ENCODE measurements at regions not wholly inside any gene's neighbourhood (a gene's known extent, or its start where the extent isn't known, plus 50 kb on each side); places are given as distances from the start of the nearest gene placed in this dataset.

DNA sequence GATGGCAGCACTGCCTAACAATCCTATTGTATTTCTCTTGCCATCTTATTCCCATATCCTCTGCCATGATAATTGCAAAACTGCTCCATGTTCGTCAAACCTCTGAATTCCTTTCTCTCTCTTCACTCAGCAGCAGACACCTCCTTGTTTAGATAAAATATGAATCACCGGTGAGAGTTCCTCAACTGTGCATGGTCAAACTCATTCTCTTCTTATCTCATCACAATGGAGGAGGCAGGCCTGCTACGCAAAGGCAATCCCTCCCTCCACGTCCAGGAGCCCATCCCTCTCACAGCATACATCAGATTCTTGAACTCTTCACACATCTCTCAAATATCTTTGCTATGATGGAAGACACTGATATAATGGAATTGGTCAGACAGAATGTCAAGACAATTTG is 90.1 kb upstream of the DAAM1 start:
- Histone ChIP-seq H4K20me1 (ENCODE audit: low read depth) (no peaks in the 10 kb centered on the region), H3K9me3 (ENCODE audit: low read depth) (no peaks in the 10 kb centered on the region), H2AFZ (replicated peaks) (no peak overlapping the region)

DNA sequence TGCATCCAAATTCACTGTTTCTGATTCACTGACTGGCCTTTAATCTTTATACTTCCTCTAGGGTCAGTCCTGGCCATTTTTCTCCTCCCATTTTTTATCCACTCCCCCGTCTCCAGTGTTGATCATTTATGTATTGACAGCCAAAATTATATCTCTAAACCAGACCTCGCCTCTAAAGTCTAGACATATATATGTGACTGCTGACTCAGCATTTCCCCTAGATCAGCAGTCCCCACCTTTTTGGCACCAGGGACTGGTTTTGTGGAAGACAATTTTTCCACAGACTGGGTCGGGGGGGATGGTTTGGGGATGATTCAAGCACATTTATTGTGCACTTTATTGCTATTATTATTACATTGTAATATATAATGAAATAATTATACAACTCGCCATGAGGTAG is 88.3 kb upstream of the DAAM1 start:
- Histone ChIP-seq H3K4me3 (no peak overlapping the region), H3K27ac (no peak overlapping the region), H3F3A (ENCODE audit: low read depth) (no peaks in the 10 kb centered on the region), H3K27me3 (no peaks in the 10 kb centered on the region), H3K9ac (no peak overlapping the region), H2AFZ (replicated peaks) (no peak overlapping the region), H3K4me2 (no peak overlapping the region), H3K36me3 (no peaks in the 10 kb centered on the region), H3K4me1 (no peaks in the 10 kb centered on the region), H3K79me2 (ENCODE audit: low read depth) (no peaks in the 10 kb centered on the region), H3K9me3 (ENCODE audit: low read depth) (no peaks in the 10 kb centered on the region), H4K20me1 (ENCODE audit: low read depth) (no peaks in the 10 kb centered on the region)
- TF ChIP-seq, protein P1, sequence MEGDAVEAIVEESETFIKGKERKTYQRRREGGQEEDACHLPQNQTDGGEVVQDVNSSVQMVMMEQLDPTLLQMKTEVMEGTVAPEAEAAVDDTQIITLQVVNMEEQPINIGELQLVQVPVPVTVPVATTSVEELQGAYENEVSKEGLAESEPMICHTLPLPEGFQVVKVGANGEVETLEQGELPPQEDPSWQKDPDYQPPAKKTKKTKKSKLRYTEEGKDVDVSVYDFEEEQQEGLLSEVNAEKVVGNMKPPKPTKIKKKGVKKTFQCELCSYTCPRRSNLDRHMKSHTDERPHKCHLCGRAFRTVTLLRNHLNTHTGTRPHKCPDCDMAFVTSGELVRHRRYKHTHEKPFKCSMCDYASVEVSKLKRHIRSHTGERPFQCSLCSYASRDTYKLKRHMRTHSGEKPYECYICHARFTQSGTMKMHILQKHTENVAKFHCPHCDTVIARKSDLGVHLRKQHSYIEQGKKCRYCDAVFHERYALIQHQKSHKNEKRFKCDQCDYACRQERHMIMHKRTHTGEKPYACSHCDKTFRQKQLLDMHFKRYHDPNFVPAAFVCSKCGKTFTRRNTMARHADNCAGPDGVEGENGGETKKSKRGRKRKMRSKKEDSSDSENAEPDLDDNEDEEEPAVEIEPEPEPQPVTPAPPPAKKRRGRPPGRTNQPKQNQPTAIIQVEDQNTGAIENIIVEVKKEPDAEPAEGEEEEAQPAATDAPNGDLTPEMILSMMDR (IDR thresholded peaks at IDR 0.05) = no peak
- TF ChIP-seq EZH2phosphoT487 (IDR thresholded peaks at IDR 0.05) (no peak), EZH2 (IDR thresholded peaks at IDR 0.05) (no peak)
- Mint-ChIP-seq H3K4me3 (no peak overlapping the region), H3K36me3 (no peaks in the 10 kb centered on the region), H3K4me1 (no peaks in the 10 kb centered on the region), H3K9me3 (peaks cover 4% of the 10 kb centered on the region), H3K27me3 (ENCODE audit: insufficient read depth, low read depth) (no peaks in the 10 kb centered on the region), H3K27ac (no peak overlapping the region)
- DNase-seq (ENCODE audit: low spot score) = no peak

More for the DNA sequence above, 90.1 kb upstream of the DAAM1 start:
- no peak overlapping the region for H3K4me3 Mint-ChIP-seq
- no peak overlapping the region for H3K27ac Mint-ChIP-seq
- H3K4me1 ChIP-seq = no peaks in the 10 kb centered on the region
- no peaks in the 10 kb centered on the region for H3K4me1 Mint-ChIP-seq
- H3K27ac ChIP-seq = no peak overlapping the region
- H3K9ac ChIP-seq = no peak overlapping the region
- no peaks in the 10 kb centered on the region for H3K36me3 Mint-ChIP-seq
- no peaks in the 10 kb centered on the region for H3K36me3 ChIP-seq
- no peaks in the 10 kb centered on the region for H3F3A ChIP-seq (ENCODE audit: low read depth)
- TF ChIP-seq EZH2phosphoT487 (IDR thresholded peaks at IDR 0.05) (no peak), EZH2 (IDR thresholded peaks at IDR 0.05) (no peak)
- TF ChIP-seq, protein P1 (IDR thresholded peaks at IDR 0.05) = no peak
- H3K9me3 Mint-ChIP-seq = peaks cover 4% of the 10 kb centered on the region
- no peaks in the 10 kb centered on the region for H3K27me3 ChIP-seq
- H3K27me3 Mint-ChIP-seq (ENCODE audit: insufficient read depth, low read depth) = no peaks in the 10 kb centered on the region
- H3K79me2 ChIP-seq (ENCODE audit: low read depth) = no peaks in the 10 kb centered on the region
- H3K4me2 ChIP-seq = no peak overlapping the region
- DNase-seq (ENCODE audit: low spot score) = no peak
- H3K4me3 ChIP-seq = no peak overlapping the region

DNA sequence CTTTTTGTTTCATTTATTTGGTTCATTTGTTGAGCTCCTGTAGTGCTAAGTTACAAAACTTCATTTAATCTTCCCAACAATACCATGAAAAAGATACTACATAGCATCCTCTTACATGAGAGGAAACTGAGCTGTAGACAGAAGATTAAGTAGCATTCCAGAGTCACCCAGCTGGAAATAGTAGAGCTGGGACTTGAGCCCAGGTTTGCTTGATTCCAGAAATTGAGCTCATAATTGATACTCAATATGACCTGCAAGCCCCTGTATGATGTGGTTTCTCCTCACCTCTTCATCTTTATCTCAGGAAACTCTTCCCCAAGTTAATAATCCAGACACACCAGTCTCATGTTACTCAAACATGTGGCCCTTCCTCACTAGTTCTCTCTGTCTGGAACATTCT is 87.0 kb upstream of the DAAM1 start:
- no peak for DNase-seq (ENCODE audit: low spot score)
- no peaks in the 10 kb centered on the region for H3K27me3 ChIP-seq
- H3K27ac ChIP-seq = no peak overlapping the region
- H3K9me3 ChIP-seq (ENCODE audit: low read depth) = no peaks in the 10 kb centered on the region
- no peak overlapping the region for H3K4me2 ChIP-seq
- no peak overlapping the region for H2AFZ ChIP-seq (replicated peaks)
- Mint-ChIP-seq H3K36me3 (no peaks in the 10 kb centered on the region), H3K27me3 (ENCODE audit: insufficient read depth, low read depth) (no peaks in the 10 kb centered on the region), H3K4me3 (no peak overlapping the region), H3K9me3 (peaks cover 4% of the 10 kb centered on the region), H3K27ac (no peak overlapping the region), H3K4me1 (no peaks in the 10 kb centered on the region)
- TF ChIP-seq EZH2 (IDR thresholded peaks at IDR 0.05) = no peak
- TF ChIP-seq EZH2phosphoT487 (IDR thresholded peaks at IDR 0.05) = no peak
- TF ChIP-seq, protein P1 (IDR thresholded peaks at IDR 0.05) = no peak
- no peak overlapping the region for H3K4me3 ChIP-seq
- H3K79me2 ChIP-seq (ENCODE audit: low read depth) = no peaks in the 10 kb centered on the region
- H3K9ac ChIP-seq = no peak overlapping the region
- H3F3A ChIP-seq (ENCODE audit: low read depth) = no peaks in the 10 kb centered on the region
- no peaks in the 10 kb centered on the region for H4K20me1 ChIP-seq (ENCODE audit: low read depth)
- H3K36me3 ChIP-seq = no peaks in the 10 kb centered on the region
- H3K4me1 ChIP-seq = no peaks in the 10 kb centered on the region

Measured in neural progenitor cell (in vitro differentiated cells).